ENCODE measurements at regions not wholly inside any gene's neighbourhood (a gene's known extent, or its start where the extent isn't known, plus 50 kb on each side); places are given as distances from the start of the nearest gene placed in this dataset.

GRCh38 chr16:65445313-65446260, 323.7 kb upstream of the CDH11 start:
- no peak for DNase-seq (ENCODE audit: low spot score)
- TF ChIP-seq, protein P1, sequence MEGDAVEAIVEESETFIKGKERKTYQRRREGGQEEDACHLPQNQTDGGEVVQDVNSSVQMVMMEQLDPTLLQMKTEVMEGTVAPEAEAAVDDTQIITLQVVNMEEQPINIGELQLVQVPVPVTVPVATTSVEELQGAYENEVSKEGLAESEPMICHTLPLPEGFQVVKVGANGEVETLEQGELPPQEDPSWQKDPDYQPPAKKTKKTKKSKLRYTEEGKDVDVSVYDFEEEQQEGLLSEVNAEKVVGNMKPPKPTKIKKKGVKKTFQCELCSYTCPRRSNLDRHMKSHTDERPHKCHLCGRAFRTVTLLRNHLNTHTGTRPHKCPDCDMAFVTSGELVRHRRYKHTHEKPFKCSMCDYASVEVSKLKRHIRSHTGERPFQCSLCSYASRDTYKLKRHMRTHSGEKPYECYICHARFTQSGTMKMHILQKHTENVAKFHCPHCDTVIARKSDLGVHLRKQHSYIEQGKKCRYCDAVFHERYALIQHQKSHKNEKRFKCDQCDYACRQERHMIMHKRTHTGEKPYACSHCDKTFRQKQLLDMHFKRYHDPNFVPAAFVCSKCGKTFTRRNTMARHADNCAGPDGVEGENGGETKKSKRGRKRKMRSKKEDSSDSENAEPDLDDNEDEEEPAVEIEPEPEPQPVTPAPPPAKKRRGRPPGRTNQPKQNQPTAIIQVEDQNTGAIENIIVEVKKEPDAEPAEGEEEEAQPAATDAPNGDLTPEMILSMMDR (IDR thresholded peaks at IDR 0.05; ENCODE audit: poor library complexity, severe bottlenecking): no peak
- peaks cover 3% of the 10 kb centered on the region for H3K9me3 ChIP-seq (ENCODE audit: severe bottlenecking)
- no peaks in the 10 kb centered on the region for H3K36me3 ChIP-seq (ENCODE audit: low read depth)
- peak; percentile 49; the same call in 2 of the 3 replicates for ATAC-seq (ENCODE audit: low read depth)
- no peak overlapping the region for H3K27ac ChIP-seq (ENCODE audit: poor library complexity, severe bottlenecking)
- no peak overlapping the region for H3K4me3 ChIP-seq (ENCODE audit: severe bottlenecking)
- H3K4me1 ChIP-seq (ENCODE audit: insufficient read depth, poor library complexity, severe bottlenecking): peaks cover 3% of the 10 kb centered on the region
- H3K27me3 ChIP-seq (ENCODE audit: insufficient read depth, poor library complexity, severe bottlenecking): no peaks in the 10 kb centered on the region

GRCh38 chr16:65441501-65441900, 319.6 kb upstream of the CDH11 start:
- Histone ChIP-seq H3K9me3 (ENCODE audit: severe bottlenecking) (no peaks in the 10 kb centered on the region), H3K36me3 (ENCODE audit: low read depth) (no peaks in the 10 kb centered on the region), H3K27me3 (ENCODE audit: insufficient read depth, poor library complexity, severe bottlenecking) (no peaks in the 10 kb centered on the region), H3K4me1 (ENCODE audit: insufficient read depth, poor library complexity, severe bottlenecking) (peaks cover 3% of the 10 kb centered on the region), H3K27ac (ENCODE audit: poor library complexity, severe bottlenecking) (no peak overlapping the region), H3K4me3 (ENCODE audit: severe bottlenecking) (no peak overlapping the region)
- DNase-seq (ENCODE audit: low spot score): no peak
- ATAC-seq (ENCODE audit: low read depth): no peak
- TF ChIP-seq, protein P1 (IDR thresholded peaks at IDR 0.05; ENCODE audit: poor library complexity, severe bottlenecking): no peak

DNA sequence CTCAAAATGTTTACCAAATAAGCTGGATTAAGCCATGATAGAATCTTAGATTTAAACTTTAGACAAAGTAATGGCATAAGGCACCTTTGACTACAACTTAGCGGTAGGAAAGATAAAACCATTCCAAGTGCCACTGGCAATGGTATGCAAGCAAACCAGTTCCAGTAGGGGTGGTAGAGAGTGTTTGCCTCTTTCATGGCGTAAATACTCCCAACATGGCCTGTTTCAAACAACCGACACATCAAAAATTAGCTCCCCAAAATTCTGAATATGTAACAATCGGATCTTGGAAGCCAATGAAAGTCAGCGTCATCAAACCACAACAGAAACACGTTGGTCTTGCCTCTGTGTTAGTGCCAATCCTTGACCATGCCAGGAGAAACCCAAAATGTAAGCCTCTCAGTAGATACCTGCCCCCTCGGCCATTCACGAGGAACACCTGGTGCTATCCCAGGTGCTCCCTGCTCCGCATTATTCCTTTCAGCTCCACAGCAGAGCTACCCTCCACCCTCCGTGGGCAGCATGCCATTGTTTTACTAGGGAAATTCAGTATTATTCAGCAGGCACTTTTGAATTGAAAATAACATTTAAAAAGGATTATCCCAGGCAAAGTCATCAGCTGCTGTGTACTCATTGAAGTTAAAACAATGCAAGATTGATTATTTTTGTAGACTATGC, 307.8 kb upstream of the CDH11 start:
- H3K9me3 ChIP-seq (ENCODE audit: severe bottlenecking): no peaks in the 10 kb centered on the region
- no peak overlapping the region for H3K4me3 ChIP-seq (ENCODE audit: severe bottlenecking)
- DNase-seq (ENCODE audit: low spot score): no peak

DNA sequence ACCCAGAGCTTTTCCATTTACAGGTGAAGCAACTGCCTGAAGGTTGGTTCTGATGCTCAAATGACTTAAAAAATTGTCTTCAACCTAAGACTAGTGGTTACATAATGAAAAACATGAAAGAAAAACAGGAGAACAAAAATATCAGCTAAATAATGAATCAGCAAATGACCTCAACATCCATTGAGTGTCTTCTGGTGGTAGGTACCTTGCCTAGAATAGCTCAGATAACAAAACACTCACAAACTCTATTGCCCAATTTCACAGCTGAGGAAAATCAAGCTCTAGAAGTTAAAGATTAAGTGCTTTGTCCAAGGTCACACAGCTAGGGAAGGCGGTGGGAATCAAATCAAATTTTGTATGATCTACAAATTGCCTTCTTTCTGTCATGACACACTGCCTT, 304.6 kb upstream of the CDH11 start:
- no peak overlapping the region for H3K4me3 ChIP-seq (ENCODE audit: severe bottlenecking)
- H3K27ac ChIP-seq (ENCODE audit: poor library complexity, severe bottlenecking): no peak overlapping the region
- no peaks in the 10 kb centered on the region for H3K36me3 ChIP-seq (ENCODE audit: low read depth)
- no peaks in the 10 kb centered on the region for H3K4me1 ChIP-seq (ENCODE audit: insufficient read depth, poor library complexity, severe bottlenecking)
- TF ChIP-seq, protein P1 (IDR thresholded peaks at IDR 0.05; ENCODE audit: poor library complexity, severe bottlenecking): no peak
- no peaks in the 10 kb centered on the region for H3K9me3 ChIP-seq (ENCODE audit: severe bottlenecking)
- DNase-seq (ENCODE audit: low spot score) (no peak), ATAC-seq (ENCODE audit: low read depth) (no peak)
- H3K27me3 ChIP-seq (ENCODE audit: insufficient read depth, poor library complexity, severe bottlenecking): no peaks in the 10 kb centered on the region

More for the DNA sequence above, 307.8 kb upstream of the CDH11 start:
- Histone ChIP-seq H3K36me3 (ENCODE audit: low read depth) (no peaks in the 10 kb centered on the region), H3K27me3 (ENCODE audit: insufficient read depth, poor library complexity, severe bottlenecking) (no peaks in the 10 kb centered on the region), H3K27ac (ENCODE audit: poor library complexity, severe bottlenecking) (no peak overlapping the region), H3K4me1 (ENCODE audit: insufficient read depth, poor library complexity, severe bottlenecking) (no peaks in the 10 kb centered on the region)
- TF ChIP-seq, protein P1 (IDR thresholded peaks at IDR 0.05; ENCODE audit: poor library complexity, severe bottlenecking): no peak
- ATAC-seq (ENCODE audit: low read depth): no peak
